MM.1S (cell line): ENCODE measurements at regions not wholly inside any gene's neighbourhood (a gene's known extent, or its start where the extent isn't known, plus 50 kb on each side); places are given as distances from the start of the nearest gene placed in this dataset.

ENCODE experiments used
- CTCF ChIP-seq: fragments of 300-600 bp; sonication (generic); IDR thresholded peaks from 2 replicates; pipeline ENCODE4 v1.5.1; 2016; ENCODE audit warnings: antibody characterized with exemption, low read length, mixed read lengths
- EZH2 ChIP-seq: fragments of 300-600 bp; sonication (generic); optimal IDR thresholded peaks from 2 replicates; pipeline ENCODE3; 2017; ENCODE audit warnings: low read depth, mild to moderate bottlenecking, antibody characterized with exemption, low read length, mixed read lengths

GRCh38 chr4:71201817-71202576, 136.8 kb upstream of the SLC4A4 start:
- TF ChIP-seq CTCF (no peak), EZH2 (no peak)
